Skeletal muscle cell (primary cell): ENCODE measurements at regions not wholly inside any gene's neighbourhood (a gene's known extent, or its start where the extent isn't known, plus 50 kb on each side); places are given as distances from the start of the nearest gene placed in this dataset.

Experiments used
- DNase-seq: peaks from one replicate; pipeline ENCODE4 v3.0.0-alpha.2; 2010; ENCODE audit warnings: low read depth
- H3K4me3 ChIP-seq: 2 replicates; pipeline ENCODE4 v1.5.1; 2011; ENCODE audit warnings: low read depth, mild to moderate bottlenecking, control low read depth, low read length, moderate library complexity

- no peak overlapping the region for H3K4me3 ChIP-seq
- no peak for DNase-seq
Observed at GRCh38 chr2:217113491-217113890, 253.6 kb upstream of the TNP1 start.

DNA sequence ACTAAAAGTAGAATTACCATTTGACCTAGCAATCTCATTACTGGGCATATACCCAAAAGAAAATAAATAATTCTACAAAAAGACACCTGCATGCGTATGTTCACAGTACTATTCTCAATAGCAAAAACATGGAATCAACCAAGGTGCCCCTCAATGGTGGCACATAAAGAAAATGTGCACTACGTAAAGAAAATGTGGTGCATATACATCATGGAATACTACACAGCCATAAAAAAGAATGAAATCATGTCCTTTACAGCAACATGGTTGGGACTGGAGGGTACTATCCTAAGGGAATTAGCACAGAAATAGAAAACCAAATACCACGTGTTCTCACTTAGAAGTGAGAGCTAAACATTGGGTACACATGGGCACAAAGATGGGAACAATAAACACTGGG lies 250.7 kb upstream of the TNP1 start:
- H3K4me3 ChIP-seq: no peak overlapping the region
- DNase-seq: no peak

GRCh38 chr2:217108575-217109027 lies 248.7 kb upstream of the TNP1 start:
- DNase-seq: no peak
- no peak overlapping the region for H3K4me3 ChIP-seq

- no peak overlapping the region for H3K4me3 ChIP-seq
- no peak for DNase-seq
Observed at GRCh38 chr2:217108086-217108485, 248.2 kb upstream of the TNP1 start.

- no peak for DNase-seq
Observed at GRCh38 chr2:217107480-217107879, 247.6 kb upstream of the TNP1 start.

GRCh38 chr2:217106650-217107014 lies 246.8 kb upstream of the TNP1 start:
- no peak overlapping the region for H3K4me3 ChIP-seq
- DNase-seq: no peak

More at GRCh38 chr2:217107480-217107879, 247.6 kb upstream of the TNP1 start:
- no peak overlapping the region for H3K4me3 ChIP-seq

DNA sequence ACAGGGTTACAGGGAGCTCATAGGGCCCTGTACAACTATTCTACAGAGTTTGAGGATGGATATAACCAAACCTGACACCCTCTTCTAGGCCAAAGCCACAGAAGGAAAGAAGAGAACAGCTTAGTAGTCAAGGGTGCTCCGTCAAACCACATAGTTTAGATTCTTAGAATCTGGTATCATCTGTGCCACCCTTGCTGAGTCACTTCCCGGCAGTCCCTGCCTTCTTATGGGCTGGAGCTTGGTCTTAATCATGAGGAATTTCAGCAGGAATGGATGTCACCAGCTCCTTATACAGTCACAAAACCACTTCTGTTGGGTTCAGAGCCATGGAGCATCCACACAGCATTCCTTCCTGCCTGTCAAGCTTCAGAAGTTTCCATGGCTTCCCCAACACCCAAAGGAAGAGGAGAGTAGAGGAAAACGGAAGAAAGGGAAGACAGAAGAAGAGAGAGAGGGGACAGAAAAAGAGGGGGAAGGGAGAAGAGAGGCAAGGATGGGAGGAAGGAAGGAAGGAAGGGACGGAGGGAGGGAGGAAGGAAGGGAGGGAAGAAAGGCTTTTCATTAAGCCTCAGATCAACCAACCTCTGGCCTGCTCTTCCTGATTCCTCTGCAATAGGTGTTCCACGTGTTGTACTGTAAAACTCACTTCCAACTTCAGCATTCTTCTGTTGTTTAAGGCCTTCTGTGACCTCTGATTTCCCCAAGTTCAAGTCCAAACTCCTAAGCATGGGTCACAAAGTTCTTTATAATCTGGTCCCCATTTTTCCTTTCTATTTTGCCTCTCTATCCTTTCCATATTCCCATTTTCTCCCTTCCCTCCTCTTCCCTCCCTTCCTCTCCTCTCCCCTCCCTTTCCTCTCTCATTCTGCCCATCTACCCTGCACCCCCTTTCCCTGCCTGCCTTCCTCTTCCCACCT lies 246.1 kb upstream of the TNP1 start:
- no peak overlapping the region for H3K4me3 ChIP-seq
- peak; percentile 81 for DNase-seq

GRCh38 chr2:217103752-217104545 lies 244.1 kb upstream of the TNP1 start:
- H3K4me3 ChIP-seq: no peak overlapping the region
- DNase-seq: peak; percentile 52

GRCh38 chr2:217102956-217103355 lies 243.1 kb upstream of the TNP1 start:
- H3K4me3 ChIP-seq: no peak overlapping the region
- no peak for DNase-seq

GRCh38 chr2:217101972-217102371 lies 242.1 kb upstream of the TNP1 start:
- H3K4me3 ChIP-seq: no peak overlapping the region
- DNase-seq: no peak

- DNase-seq: peak; percentile 69
Observed at GRCh38 chr2:217099561-217099960, 239.7 kb upstream of the TNP1 start.

GRCh38 chr2:217098435-217098834 lies 238.6 kb upstream of the TNP1 start:
- DNase-seq: no peak
- no peak overlapping the region for H3K4me3 ChIP-seq

More at GRCh38 chr2:217099561-217099960, 239.7 kb upstream of the TNP1 start:
- H3K4me3 ChIP-seq: no peak overlapping the region

DNA sequence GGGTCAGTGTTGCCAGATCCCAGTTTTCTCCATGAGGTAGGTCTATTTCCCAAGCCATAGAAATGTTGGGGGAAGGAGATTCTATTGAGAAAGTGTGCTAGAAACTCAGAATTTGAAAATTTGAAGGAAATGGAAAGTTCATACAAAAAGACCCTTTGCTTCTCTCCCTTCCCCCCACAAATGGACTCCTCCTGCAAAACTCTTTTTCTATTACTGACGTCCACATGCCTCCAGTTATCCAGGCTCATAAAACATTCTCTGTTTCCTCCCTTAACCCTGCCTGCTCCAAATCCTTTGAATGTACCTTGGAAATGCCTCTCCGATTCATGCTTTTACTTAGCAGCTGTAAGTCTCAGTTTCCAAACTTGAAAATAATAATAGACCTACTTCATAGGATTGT lies 237.5 kb upstream of the TNP1 start:
- no peak for DNase-seq
- H3K4me3 ChIP-seq: no peak overlapping the region

DNA sequence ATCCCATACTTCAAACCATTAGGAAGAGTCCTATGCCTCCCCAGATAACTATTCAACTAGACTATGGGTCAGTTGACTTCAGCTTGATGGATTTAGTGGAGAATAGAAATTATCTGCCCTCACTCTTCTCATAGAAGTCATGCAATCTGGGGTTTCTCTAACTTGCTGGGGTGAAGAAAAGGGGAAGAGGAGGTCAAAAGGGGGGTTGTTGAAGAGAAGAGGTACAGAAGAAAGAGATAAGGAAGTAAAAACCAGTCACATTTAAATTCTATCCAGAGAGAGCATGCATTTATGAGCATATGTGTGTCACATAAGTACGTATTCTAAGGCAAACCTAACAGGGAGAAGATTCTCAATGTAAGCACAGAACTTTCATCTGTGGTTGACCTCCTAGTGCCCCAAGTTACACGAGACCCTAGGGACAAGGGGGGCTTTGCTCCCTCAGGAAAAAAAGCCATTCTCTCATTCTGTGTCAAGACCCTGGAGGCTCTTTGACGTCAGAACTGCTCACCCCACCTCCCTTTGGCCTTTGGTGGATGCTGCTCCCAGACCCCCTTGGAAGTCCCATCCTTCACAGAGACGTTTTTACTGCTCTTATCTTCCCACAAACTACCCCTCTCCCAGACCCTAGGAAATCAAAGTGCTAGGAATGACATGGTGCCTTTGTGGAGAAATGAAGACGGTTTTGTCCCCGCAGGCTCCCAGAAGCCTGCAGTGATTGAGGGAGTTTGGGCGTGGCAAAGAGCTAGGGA lies 236.8 kb upstream of the TNP1 start:
- H3K4me3 ChIP-seq: no peak overlapping the region
- DNase-seq: no peak

- DNase-seq: no peak
- H3K4me3 ChIP-seq: no peak overlapping the region
Observed at GRCh38 chr2:217095511-217096205, 235.8 kb upstream of the TNP1 start.

DNA sequence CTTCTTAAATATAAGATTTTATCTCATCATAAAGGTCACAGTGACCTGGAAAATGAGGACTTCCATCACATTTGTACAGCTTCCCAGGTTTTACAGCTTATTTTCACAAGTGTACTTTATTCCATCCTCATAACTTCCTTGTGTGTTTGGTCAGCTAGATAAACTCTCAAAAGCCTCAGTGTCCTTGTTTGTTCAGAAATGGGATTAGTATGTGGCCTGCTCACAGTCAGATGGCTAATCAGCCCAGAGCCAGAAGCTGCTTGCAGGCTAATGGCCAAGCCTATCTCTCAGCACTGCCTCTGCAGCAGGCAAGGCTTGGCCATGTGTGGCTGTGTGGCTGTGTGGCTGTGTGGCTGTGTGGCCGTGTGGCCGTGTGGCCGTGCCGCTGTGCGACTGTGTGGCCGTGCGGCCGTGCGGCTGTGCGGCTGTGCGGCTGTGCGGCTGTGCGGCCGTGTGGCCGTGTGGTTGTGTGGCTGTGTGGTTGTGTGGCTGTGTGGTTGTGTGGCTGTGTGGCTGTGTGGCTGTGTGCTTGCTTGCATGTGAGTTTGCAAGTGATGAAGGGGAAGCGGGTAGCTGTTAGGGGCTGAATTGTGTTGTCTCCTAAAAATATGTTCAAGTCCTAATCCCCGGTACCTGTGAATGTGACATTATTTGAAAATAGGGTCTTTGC lies 233.0 kb upstream of the TNP1 start:
- H3K4me3 ChIP-seq: no peak overlapping the region
- no peak for DNase-seq

- DNase-seq: no peak
- H3K4me3 ChIP-seq: no peak overlapping the region
Observed at GRCh38 chr2:217091531-217091930, 231.7 kb upstream of the TNP1 start.

DNA sequence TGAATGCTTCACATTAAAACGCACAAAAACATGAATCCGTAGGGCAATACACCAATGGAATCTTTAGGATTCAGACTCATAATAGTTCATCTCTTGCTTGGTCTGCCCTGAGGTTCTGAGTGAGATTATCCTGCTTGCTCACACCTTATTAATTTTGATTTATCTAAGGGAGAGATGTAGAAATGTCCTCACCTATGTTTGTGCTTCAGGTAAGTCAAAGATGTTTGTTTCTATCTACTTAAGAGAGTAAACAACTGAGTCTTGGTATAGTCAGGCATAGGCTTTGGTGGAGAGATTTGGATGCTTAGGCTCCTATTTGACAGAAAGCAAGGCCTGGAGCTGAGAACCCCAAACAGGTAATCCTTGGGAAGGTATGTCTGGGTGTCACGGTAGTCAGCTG lies 231.0 kb upstream of the TNP1 start:
- no peak for DNase-seq
- no peak overlapping the region for H3K4me3 ChIP-seq

GRCh38 chr2:217090024-217090473 lies 230.2 kb upstream of the TNP1 start:
- no peak overlapping the region for H3K4me3 ChIP-seq
- no peak for DNase-seq
